ENCODE measurements at regions not wholly inside any gene's neighbourhood (a gene's known extent, or its start where the extent isn't known, plus 50 kb on each side); places are given as distances from the start of the nearest gene placed in this dataset.

DNA sequence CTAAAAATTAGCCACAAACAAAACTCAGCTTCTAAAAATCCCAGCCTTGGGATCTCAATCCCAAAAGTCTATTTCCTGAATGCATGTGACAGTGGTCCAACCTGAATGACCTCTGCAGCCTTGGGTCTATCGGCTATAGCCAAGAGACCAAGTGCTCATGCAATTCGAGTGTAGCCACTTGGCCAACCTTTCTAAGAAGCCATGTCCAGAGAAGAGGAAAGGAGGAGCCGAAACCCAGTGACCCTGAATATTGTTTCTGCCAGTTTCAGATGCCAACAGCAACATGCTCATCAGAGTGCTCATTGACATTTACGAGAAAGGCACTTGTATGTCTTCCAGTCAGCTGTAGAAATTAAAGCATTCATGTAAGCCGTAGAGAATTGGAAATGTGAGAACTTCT, 1231.9 kb downstream of the NLGN4Y start:
- no peak overlapping the region for H3K4me3 ChIP-seq (ENCODE audit: low read depth, low read length)
- no peaks in the 10 kb centered on the region for H3K27me3 ChIP-seq (ENCODE audit: insufficient read depth, low read length)
- H3K27ac ChIP-seq (ENCODE audit: low read depth, low read length): no peak overlapping the region
- H3K79me2 ChIP-seq (ENCODE audit: control insufficient read depth, insufficient read depth, low read length, unreplicated experiment): no peaks in the 10 kb centered on the region
- no peaks in the 10 kb centered on the region for H3K36me3 ChIP-seq (ENCODE audit: insufficient read depth, low read length)
- no peak overlapping the region for H2AFZ ChIP-seq (ENCODE audit: low read length, unreplicated experiment)
- no peaks in the 10 kb centered on the region for H3K4me1 ChIP-seq (ENCODE audit: control insufficient read depth, insufficient read depth, low read length, unreplicated experiment)

GRCh38 chrY:15773579-15773978, 1249.2 kb downstream of the NLGN4Y start:
- no peaks in the 10 kb centered on the region for H3K79me2 ChIP-seq (ENCODE audit: control insufficient read depth, insufficient read depth, low read length, unreplicated experiment)
- H2AFZ ChIP-seq (ENCODE audit: low read length, unreplicated experiment): no peak overlapping the region
- H3K27ac ChIP-seq (ENCODE audit: low read depth, low read length): no peak overlapping the region
- H3K4me1 ChIP-seq (ENCODE audit: control insufficient read depth, insufficient read depth, low read length, unreplicated experiment): no peaks in the 10 kb centered on the region
- H3K36me3 ChIP-seq (ENCODE audit: insufficient read depth, low read length): no peaks in the 10 kb centered on the region
- H3K27me3 ChIP-seq (ENCODE audit: insufficient read depth, low read length): no peaks in the 10 kb centered on the region
- H3K4me3 ChIP-seq (ENCODE audit: low read depth, low read length): no peak overlapping the region

GRCh38 chrY:15775880-15776279, 1251.6 kb downstream of the NLGN4Y start:
- H3K27me3 ChIP-seq (ENCODE audit: insufficient read depth, low read length): no peaks in the 10 kb centered on the region
- no peak overlapping the region for H3K27ac ChIP-seq (ENCODE audit: low read depth, low read length)
- H3K79me2 ChIP-seq (ENCODE audit: control insufficient read depth, insufficient read depth, low read length, unreplicated experiment): no peaks in the 10 kb centered on the region
- H2AFZ ChIP-seq (ENCODE audit: low read length, unreplicated experiment): no peak overlapping the region
- no peaks in the 10 kb centered on the region for H3K36me3 ChIP-seq (ENCODE audit: insufficient read depth, low read length)
- no peak overlapping the region for H3K4me3 ChIP-seq (ENCODE audit: low read depth, low read length)
- H3K4me1 ChIP-seq (ENCODE audit: control insufficient read depth, insufficient read depth, low read length, unreplicated experiment): no peaks in the 10 kb centered on the region

DNA sequence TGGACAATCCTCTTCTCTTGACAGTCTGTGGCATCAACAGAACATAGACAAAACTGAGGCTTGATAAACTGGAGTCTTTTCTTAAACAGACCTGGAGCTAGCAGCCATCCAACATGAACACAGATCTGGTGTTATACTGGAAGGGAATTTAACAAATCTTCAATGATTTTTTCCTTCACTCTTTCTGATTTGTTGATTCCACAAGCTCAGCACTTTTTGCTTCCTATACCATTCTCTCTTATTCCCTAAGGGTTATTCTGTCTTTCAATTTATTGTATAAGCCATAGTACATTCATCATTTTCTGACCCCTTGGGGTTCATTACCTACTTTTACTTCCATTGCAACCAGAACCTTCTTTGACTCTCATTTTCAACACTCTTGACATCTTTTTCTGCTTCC, 1255.6 kb downstream of the NLGN4Y start:
- Histone ChIP-seq H3K4me3 (ENCODE audit: low read depth, low read length) (no peak overlapping the region), H3K27ac (ENCODE audit: low read depth, low read length) (no peak overlapping the region), H3K36me3 (ENCODE audit: insufficient read depth, low read length) (no peaks in the 10 kb centered on the region), H2AFZ (ENCODE audit: low read length, unreplicated experiment) (no peak overlapping the region), H3K4me1 (ENCODE audit: control insufficient read depth, insufficient read depth, low read length, unreplicated experiment) (no peaks in the 10 kb centered on the region), H3K79me2 (ENCODE audit: control insufficient read depth, insufficient read depth, low read length, unreplicated experiment) (no peaks in the 10 kb centered on the region), H3K27me3 (ENCODE audit: insufficient read depth, low read length) (no peaks in the 10 kb centered on the region)

- Histone ChIP-seq H3K4me1 (ENCODE audit: control insufficient read depth, insufficient read depth, low read length, unreplicated experiment) (no peaks in the 10 kb centered on the region), H3K4me3 (ENCODE audit: low read depth, low read length) (no peak overlapping the region), H2AFZ (ENCODE audit: low read length, unreplicated experiment) (no peak overlapping the region), H3K79me2 (ENCODE audit: control insufficient read depth, insufficient read depth, low read length, unreplicated experiment) (no peaks in the 10 kb centered on the region), H3K27ac (ENCODE audit: low read depth, low read length) (no peak overlapping the region), H3K27me3 (ENCODE audit: insufficient read depth, low read length) (no peaks in the 10 kb centered on the region), H3K36me3 (ENCODE audit: insufficient read depth, low read length) (no peaks in the 10 kb centered on the region)
Observed at GRCh38 chrY:15800021-15800420, 1275.7 kb downstream of the NLGN4Y start.

DNA sequence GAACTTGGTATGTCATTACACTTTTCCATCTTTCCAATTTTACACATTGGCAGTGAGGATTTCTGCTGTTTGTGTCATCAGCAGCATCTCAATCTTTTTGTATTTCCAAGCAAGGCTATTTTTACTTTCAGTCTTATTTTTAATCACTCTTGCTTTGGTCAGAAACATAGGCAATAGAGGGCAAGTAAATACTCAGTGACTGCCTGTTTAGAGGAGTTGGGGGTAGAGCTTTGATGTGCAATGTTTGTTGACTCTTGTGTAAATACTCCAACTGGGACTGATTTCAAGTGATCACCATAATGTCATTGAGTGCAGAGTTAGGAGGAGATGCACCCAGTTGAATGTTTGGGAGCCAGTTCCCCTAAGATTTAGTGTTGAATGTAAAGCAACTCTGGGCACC, 1281.7 kb downstream of the NLGN4Y start:
- no peaks in the 10 kb centered on the region for H3K79me2 ChIP-seq (ENCODE audit: control insufficient read depth, insufficient read depth, low read length, unreplicated experiment)
- H3K27ac ChIP-seq (ENCODE audit: low read depth, low read length): no peak overlapping the region
- no peaks in the 10 kb centered on the region for H3K36me3 ChIP-seq (ENCODE audit: insufficient read depth, low read length)
- H2AFZ ChIP-seq (ENCODE audit: low read length, unreplicated experiment): no peak overlapping the region
- no peaks in the 10 kb centered on the region for H3K27me3 ChIP-seq (ENCODE audit: insufficient read depth, low read length)
- no peaks in the 10 kb centered on the region for H3K4me1 ChIP-seq (ENCODE audit: control insufficient read depth, insufficient read depth, low read length, unreplicated experiment)
- no peak overlapping the region for H3K4me3 ChIP-seq (ENCODE audit: low read depth, low read length)

DNA sequence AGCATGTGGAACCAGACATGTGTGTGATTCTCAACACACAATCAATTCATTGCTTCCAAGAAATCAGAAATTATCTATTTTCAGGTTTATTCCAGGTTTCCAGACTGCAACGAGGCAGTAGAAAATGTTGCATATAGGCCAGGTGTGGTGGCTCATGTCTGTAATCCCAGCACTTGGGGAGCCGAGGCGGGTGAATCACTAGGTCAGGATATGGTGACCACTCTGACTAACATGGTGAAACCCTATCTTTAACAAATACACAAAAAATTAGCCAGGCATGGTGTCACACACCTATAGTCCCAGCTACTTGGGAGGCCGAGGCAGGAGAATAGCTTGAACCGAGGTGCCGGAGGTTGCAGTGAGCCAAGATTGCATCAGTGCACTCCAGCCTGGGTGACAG, 1289.9 kb downstream of the NLGN4Y start:
- Histone ChIP-seq H3K27me3 (ENCODE audit: insufficient read depth, low read length) (no peaks in the 10 kb centered on the region), H3K79me2 (ENCODE audit: control insufficient read depth, insufficient read depth, low read length, unreplicated experiment) (no peaks in the 10 kb centered on the region), H3K36me3 (ENCODE audit: insufficient read depth, low read length) (no peaks in the 10 kb centered on the region), H2AFZ (ENCODE audit: low read length, unreplicated experiment) (no peak overlapping the region), H3K27ac (ENCODE audit: low read depth, low read length) (no peak overlapping the region), H3K4me1 (ENCODE audit: control insufficient read depth, insufficient read depth, low read length, unreplicated experiment) (no peaks in the 10 kb centered on the region), H3K4me3 (ENCODE audit: low read depth, low read length) (no peak overlapping the region)
